ENCODE measurements at regions not wholly inside any gene's neighbourhood (a gene's known extent, or its start where the extent isn't known, plus 50 kb on each side); places are given as distances from the start of the nearest gene placed in this dataset.

- TF ChIP-seq CTCF (IDR thresholded peaks at IDR 0.05) = no peak
- no peak for TF ChIP-seq POLR2A (IDR thresholded peaks at IDR 0.05)
Measured at GRCh38 chr9:129337336-129338140, 159.5 kb upstream of the IER5L start.
